GM12891 (cell line): ENCODE measurements at regions not wholly inside any gene's neighbourhood (a gene's known extent, or its start where the extent isn't known, plus 50 kb on each side); places are given as distances from the start of the nearest gene placed in this dataset.

Experiments used
- PAX5 ChIP-seq: IDR thresholded peaks from 2 replicates; pipeline ENCODE4 v1.6.1; 2011; ENCODE audit warnings: low read length, moderate library complexity, mild to moderate bottlenecking; ENCODE audit not compliant: insufficient read depth, severe bottlenecking
- POLR2A ChIP-seq: IDR thresholded peaks from 2 replicates; pipeline ENCODE4 v1.6.1; 2011; ENCODE audit warnings: low read depth, low read length, control low read depth
- POLR2AphosphoS5 ChIP-seq: IDR thresholded peaks from 2 replicates; pipeline ENCODE4 v1.6.1; 2011; ENCODE audit warnings: low read depth, low read length, control low read depth
- SPI1 ChIP-seq: IDR thresholded peaks from 2 replicates; pipeline ENCODE4 v1.6.1; 2011; ENCODE audit warnings: low read depth, low read length, control low read depth

DNA sequence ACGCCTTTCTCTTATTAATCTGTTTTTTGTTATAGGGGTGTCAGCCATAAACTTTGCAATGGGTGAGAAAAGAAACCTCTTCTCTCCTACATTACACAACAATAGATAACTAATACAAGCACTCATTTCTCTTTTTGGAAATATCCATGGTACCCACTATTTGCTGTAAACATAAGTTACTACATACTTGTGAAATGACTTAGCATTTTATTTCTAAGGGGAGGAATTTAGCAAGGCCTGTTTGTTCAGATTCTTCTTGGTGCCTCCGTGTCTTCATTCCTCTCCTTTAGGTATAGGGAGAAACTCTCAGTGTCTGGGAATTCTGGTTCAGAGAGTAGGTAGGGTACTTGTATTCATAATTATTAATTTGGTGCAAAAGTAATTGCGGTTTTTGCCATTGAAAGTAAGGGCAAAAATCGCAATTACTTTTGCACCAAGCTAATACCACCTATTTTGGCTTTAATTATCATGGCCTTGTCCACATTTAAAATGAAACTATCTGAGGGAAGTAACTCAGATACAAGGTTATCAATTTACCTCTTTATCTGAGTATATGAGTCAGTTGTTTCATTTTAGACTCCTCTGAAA, 134.8 kb downstream of the MREG start:
- no peak for TF ChIP-seq SPI1
- no peak for TF ChIP-seq POLR2A
- TF ChIP-seq POLR2AphosphoS5: no peak
- TF ChIP-seq PAX5: no peak
